ENCODE measurements at regions not wholly inside any gene's neighbourhood (a gene's known extent, or its start where the extent isn't known, plus 50 kb on each side); places are given as distances from the start of the nearest gene placed in this dataset.

DNA sequence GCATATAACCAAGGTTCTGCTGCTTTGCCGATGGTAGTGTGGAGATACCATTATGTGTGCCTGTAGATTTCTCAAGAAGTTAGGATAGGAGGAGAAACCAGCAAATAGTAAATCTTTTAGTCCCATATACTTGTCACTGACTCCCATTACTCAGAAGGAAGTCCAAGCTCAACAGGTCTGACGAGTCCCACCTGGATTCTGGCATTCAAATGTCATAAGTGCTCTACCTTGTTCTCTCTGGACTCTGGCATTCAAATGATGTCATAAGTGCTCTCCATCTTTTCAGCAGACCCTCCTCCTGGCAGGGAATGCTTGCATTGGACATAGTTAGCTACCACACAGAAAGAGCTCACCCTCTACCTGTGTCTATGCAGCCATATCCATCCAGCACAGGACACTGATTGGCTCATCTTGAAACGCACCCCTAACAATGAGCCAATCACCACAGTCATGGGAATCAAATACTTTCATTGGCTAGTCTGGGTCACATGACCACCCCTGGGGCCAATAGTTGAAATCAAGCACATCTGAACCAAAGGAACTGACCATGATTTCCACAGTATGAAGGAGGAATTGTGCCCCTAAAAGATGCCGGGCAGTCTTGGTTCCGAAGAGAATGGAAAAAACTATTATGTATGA is 205.0 kb upstream of the ADAMTS9 start:
- no peaks in the 10 kb centered on the region for H3K9me3 ChIP-seq (ENCODE audit: low read depth)
- no peaks in the 10 kb centered on the region for H3K36me3 ChIP-seq
- TF ChIP-seq, protein P1, sequence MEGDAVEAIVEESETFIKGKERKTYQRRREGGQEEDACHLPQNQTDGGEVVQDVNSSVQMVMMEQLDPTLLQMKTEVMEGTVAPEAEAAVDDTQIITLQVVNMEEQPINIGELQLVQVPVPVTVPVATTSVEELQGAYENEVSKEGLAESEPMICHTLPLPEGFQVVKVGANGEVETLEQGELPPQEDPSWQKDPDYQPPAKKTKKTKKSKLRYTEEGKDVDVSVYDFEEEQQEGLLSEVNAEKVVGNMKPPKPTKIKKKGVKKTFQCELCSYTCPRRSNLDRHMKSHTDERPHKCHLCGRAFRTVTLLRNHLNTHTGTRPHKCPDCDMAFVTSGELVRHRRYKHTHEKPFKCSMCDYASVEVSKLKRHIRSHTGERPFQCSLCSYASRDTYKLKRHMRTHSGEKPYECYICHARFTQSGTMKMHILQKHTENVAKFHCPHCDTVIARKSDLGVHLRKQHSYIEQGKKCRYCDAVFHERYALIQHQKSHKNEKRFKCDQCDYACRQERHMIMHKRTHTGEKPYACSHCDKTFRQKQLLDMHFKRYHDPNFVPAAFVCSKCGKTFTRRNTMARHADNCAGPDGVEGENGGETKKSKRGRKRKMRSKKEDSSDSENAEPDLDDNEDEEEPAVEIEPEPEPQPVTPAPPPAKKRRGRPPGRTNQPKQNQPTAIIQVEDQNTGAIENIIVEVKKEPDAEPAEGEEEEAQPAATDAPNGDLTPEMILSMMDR (IDR thresholded peaks at IDR 0.05; ENCODE audit: low read depth, low read length), result no peak
- no peak for DNase-seq (ENCODE audit: low read depth in 1 of 2, low spot score in 1 of 2)
- H3K27ac ChIP-seq, result no peak overlapping the region
- no peak overlapping the region for H3K4me3 ChIP-seq
- peaks cover 18% of the 10 kb centered on the region for H3K4me1 ChIP-seq (ENCODE audit: low read depth)
- H3K27me3 ChIP-seq, result no peaks in the 10 kb centered on the region

DNA sequence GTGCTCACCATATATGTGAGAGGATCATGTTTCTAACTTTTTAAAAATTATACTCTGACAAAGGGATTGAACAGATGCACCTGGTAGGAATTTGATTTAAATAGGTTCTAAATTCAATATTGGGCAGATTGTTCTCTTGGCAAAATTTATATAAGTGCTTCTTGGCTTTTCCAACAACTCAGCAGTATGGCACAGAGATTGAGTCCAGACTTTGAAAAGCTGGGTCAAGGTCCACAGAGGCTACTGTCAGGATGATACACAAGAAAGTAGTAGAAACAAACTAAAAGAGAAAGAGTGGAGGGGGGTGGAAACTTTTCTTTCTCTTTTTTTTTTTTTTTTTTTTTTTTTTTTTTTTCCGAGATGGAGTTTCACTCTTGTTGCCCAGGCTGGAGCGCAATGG is 203.2 kb upstream of the ADAMTS9 start:
- Histone ChIP-seq H3K4me1 (ENCODE audit: low read depth) (peaks cover 18% of the 10 kb centered on the region), H3K36me3 (no peaks in the 10 kb centered on the region), H3K9me3 (ENCODE audit: low read depth) (no peaks in the 10 kb centered on the region), H3K27me3 (no peaks in the 10 kb centered on the region), H3K4me3 (no peak overlapping the region), H3K27ac (no peak overlapping the region)
- no peak for DNase-seq (ENCODE audit: low read depth in 1 of 2, low spot score in 1 of 2)
- TF ChIP-seq, protein P1 (IDR thresholded peaks at IDR 0.05; ENCODE audit: low read depth, low read length), result no peak

DNA sequence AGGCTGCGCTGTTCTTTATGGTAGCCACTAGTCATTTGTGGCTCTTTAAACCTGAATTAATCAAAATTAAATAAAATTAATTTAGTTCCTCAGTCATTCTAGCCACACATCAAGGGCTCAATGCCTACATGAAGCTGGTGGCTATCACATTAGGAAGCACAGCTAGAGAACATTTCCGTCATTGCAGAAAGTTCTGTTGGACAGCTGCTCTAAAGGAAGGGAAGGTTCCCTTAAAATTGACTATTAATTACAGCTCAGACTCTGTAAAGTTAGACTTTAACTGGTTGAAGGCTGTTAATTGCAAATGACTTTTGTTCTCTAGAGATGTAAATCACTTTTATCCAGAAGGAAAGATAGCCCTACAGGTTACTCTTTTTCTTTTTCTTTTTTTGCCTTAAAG is 202.7 kb upstream of the ADAMTS9 start:
- Histone ChIP-seq H3K27me3 (no peaks in the 10 kb centered on the region), H3K36me3 (no peaks in the 10 kb centered on the region), H3K27ac (no peak overlapping the region), H3K9me3 (ENCODE audit: low read depth) (no peaks in the 10 kb centered on the region), H3K4me1 (ENCODE audit: low read depth) (peaks cover 18% of the 10 kb centered on the region), H3K4me3 (no peak overlapping the region)
- DNase-seq (ENCODE audit: low read depth in 1 of 2, low spot score in 1 of 2), result no peak
- TF ChIP-seq, protein P1 (IDR thresholded peaks at IDR 0.05; ENCODE audit: low read depth, low read length), result no peak

DNA sequence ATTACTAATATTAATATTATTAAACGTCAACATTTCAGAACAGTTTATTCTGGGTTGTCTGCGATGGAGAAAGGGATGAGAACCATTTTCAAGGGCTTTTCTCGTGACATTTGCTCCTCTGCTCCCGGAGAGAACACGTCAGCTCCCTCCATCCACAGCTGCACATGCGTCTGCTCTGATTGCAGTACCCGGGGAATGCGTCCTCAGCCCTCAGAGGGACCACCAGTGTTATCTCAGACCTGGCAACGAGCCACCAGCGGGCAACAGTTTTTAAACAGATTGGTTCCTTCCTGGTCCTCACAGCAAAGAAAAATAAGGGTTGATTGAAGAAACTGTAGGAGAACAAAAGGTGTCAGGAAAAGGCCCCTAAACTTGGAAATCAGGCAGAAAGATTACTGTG is 202.2 kb upstream of the ADAMTS9 start:
- TF ChIP-seq, protein P1 (IDR thresholded peaks at IDR 0.05; ENCODE audit: low read depth, low read length), result no peak
- peaks cover 18% of the 10 kb centered on the region for H3K4me1 ChIP-seq (ENCODE audit: low read depth)
- no peaks in the 10 kb centered on the region for H3K27me3 ChIP-seq
- H3K9me3 ChIP-seq (ENCODE audit: low read depth), result no peaks in the 10 kb centered on the region
- no peak overlapping the region for H3K27ac ChIP-seq
- peak; percentile 63 to 72 for DNase-seq (ENCODE audit: low read depth in 1 of 2, low spot score in 1 of 2)
- H3K36me3 ChIP-seq, result no peaks in the 10 kb centered on the region
- H3K4me3 ChIP-seq, result no peak overlapping the region

DNA sequence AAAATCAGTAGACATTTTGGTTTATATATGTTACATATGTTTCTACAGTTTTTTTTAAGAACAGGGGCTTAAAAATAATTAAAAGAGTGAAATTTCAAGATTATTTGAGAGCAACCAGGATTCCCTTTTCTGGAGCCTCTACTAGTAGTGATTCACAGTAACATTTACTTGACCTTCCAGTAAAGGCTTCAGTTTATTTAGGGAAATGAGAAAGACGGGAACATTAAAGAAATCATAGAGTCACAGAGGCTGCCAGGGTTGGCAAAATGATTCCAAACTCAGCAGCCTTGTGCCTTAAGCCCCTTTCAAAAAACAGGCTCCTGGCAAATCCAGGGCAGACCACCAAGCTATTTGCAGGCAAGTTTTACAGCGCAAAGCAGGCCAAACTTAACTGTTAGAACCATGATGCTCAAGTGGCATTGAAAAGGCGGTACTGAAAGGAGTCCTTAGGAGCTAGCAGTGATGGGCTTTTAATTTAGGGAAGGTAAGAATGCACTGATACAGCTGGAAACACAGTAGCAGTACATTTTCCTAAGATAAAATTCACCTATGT is 201.1 kb upstream of the ADAMTS9 start:
- Histone ChIP-seq H3K4me1 (ENCODE audit: low read depth) (peaks cover 18% of the 10 kb centered on the region), H3K9me3 (ENCODE audit: low read depth) (no peaks in the 10 kb centered on the region), H3K27me3 (no peaks in the 10 kb centered on the region), H3K27ac (no peak overlapping the region), H3K4me3 (no peak overlapping the region), H3K36me3 (no peaks in the 10 kb centered on the region)
- TF ChIP-seq, protein P1 (IDR thresholded peaks at IDR 0.05; ENCODE audit: low read depth, low read length), result no peak
- peak in 1 of 2 donors; percentile 28 for DNase-seq (ENCODE audit: low read depth in 1 of 2, low spot score in 1 of 2)
